ENCODE measurements at regions not wholly inside any gene's neighbourhood (a gene's known extent, or its start where the extent isn't known, plus 50 kb on each side); places are given as distances from the start of the nearest gene placed in this dataset.

GRCh38 chr5:63700241-63700640, 262.0 kb downstream of the HTR1A start:
- TF ChIP-seq KAT7 (CRISPR knock-in tag; IDR thresholded peaks at IDR 0.05; ENCODE audit: borderline replicate concordance): no peak
- no peak for TF ChIP-seq RBM17 (IDR thresholded peaks at IDR 0.05; ENCODE audit: borderline replicate concordance, low read depth, low read length)
- TF ChIP-seq CTCF (IDR thresholded peaks at IDR 0.05 in 2 of 3, conservative IDR thresholded peaks at IDR 0.05 in 1 of 3; ENCODE audit: insufficient read depth in 2 of 3, low read depth in 1 of 3, low read length in 3 of 3): no peak
- TF ChIP-seq CHD2 (IDR thresholded peaks at IDR 0.05; ENCODE audit: low read depth, low read length): no peak
- no peak for TF ChIP-seq TBP (optimal IDR thresholded peaks at IDR 0.05; ENCODE audit: low read depth, low read length)
- TF ChIP-seq ZNF609 (CRISPR knock-in tag; IDR thresholded peaks at IDR 0.05; ENCODE audit: borderline replicate concordance): no peak
- TF ChIP-seq GABPA (tag; conservative IDR thresholded peaks at IDR 0.05; ENCODE audit: low read depth): no peak
- TF ChIP-seq ZNF347 (CRISPR knock-in tag; IDR thresholded peaks at IDR 0.05; ENCODE audit: low read depth): no peak
- TF ChIP-seq CBX5 (IDR thresholded peaks at IDR 0.05; ENCODE audit: borderline replicate concordance, low read depth): no peak
- no peak for TF ChIP-seq ZNF232 (CRISPR knock-in tag; IDR thresholded peaks at IDR 0.05)
- no peak for TF ChIP-seq POLR2A (conservative IDR thresholded peaks at IDR 0.05)

Data from K562 (cell line).